ENCODE measurements at regions not wholly inside any gene's neighbourhood (a gene's known extent, or its start where the extent isn't known, plus 50 kb on each side); places are given as distances from the start of the nearest gene placed in this dataset.

DNA sequence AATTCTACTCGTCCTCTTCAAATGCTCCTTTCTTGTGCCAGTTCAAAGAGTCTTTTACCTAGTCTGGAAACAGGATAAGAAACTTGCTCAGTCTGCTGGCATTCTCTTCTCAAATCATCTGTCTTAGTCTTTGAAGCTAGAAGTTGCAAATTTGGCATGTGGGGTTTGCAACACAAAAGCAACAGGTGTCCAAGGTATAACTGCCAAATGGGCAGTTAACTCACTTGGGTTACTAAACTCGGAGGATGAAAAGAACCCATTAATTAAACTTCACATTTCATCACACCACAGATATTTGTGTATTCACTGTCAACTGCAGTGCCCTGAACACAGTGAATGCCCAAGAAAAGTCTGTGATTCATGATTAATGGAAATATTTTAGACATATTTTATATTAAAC, 108.0 kb upstream of the TARS1 start:
- TF ChIP-seq, protein P1, sequence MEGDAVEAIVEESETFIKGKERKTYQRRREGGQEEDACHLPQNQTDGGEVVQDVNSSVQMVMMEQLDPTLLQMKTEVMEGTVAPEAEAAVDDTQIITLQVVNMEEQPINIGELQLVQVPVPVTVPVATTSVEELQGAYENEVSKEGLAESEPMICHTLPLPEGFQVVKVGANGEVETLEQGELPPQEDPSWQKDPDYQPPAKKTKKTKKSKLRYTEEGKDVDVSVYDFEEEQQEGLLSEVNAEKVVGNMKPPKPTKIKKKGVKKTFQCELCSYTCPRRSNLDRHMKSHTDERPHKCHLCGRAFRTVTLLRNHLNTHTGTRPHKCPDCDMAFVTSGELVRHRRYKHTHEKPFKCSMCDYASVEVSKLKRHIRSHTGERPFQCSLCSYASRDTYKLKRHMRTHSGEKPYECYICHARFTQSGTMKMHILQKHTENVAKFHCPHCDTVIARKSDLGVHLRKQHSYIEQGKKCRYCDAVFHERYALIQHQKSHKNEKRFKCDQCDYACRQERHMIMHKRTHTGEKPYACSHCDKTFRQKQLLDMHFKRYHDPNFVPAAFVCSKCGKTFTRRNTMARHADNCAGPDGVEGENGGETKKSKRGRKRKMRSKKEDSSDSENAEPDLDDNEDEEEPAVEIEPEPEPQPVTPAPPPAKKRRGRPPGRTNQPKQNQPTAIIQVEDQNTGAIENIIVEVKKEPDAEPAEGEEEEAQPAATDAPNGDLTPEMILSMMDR (IDR thresholded peaks at IDR 0.05): no peak

- TF ChIP-seq, protein P1 (IDR thresholded peaks at IDR 0.05): no peak
Measured at GRCh38 chr5:33334829-33335228, 105.9 kb upstream of the TARS1 start.

DNA sequence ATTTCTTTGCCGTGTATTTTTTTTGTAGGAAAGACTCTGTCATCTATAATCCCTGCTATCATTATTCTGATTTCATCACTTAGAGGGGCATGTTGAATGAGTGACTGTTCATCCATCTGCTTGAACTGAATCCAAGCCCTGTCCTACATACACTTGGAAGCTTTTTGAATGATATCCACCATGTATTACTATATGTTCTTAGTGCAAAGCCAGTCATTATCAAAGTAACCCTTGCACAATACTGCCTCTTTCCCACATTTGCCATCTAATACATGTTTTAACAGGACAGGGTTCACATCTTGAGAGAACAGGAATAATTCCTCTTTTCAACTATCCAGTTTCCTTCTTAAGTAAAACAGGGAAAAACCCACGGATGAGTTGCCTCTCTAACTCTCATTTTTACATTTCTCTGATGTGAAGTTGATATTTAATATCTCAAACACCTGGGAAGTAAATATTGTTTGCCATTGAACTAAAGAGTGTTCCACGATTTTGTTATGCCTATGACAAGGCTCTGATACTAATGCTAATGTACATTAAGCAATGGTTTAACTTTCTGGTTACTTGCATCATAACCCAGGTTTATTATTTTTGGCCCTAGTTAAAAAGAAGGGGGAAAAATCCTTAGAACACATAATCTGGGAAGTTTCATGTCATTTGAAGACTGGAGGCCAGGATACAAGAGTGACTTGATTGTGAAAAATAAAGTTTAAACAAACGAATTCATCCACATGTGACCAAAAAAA, 103.7 kb upstream of the TARS1 start:
- TF ChIP-seq, protein P1 (IDR thresholded peaks at IDR 0.05): no peak

DNA sequence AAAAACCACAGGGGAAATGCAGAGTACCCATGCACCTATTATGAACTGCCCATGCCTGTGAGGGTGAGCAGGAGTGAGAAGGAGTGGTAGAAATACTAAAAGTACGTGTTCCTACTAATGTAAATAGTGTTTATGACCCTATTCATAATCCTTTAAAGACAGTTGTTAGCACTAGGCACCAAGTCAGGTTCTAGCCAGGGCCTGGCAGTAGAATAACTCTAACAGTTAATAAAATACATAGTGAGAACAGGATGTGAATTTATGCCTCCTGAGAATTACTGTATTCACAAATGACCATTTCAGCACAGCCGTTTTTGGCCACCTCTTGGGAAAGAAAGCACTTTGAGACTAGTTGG, 103.2 kb upstream of the TARS1 start:
- TF ChIP-seq, protein P1 (IDR thresholded peaks at IDR 0.05): no peak

DNA sequence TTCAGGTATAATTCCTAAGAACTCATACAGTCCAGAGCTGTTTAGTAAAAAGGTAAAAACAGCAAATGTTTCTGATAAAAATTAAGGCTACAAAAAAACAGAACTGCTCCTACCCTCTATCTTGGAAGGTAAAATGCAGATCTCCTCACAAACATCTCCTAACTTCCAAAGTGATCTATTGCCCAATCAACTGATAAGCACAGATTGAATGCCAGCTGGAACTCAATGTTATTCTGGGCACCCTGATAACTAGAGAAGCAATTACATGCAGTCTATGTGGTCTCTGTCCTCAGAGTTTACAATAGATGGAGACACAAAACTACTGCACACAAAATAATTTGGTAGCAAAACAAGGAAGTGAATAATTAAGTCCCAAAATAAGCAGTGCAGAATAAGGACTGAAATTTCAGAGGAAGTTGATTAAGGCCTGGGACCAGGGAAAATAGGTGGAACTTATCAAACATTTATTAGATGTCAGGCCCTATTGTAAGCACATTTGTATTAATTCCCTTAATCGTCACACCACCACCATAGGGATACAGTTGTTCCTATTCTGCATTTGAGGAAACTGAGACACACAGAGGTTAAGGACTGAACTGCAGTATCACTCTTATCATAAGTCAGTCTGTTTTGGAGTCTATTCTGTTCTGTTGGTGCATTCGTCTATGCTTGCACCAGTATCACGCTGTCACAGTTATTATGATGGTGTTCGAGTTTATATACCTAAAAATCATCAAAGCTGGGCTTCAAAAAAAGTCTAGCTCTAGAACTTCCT, 102.2 kb upstream of the TARS1 start:
- TF ChIP-seq, protein P1 (IDR thresholded peaks at IDR 0.05): no peak

GRCh38 chr5:33339413-33339812, 101.4 kb upstream of the TARS1 start:
- TF ChIP-seq, protein P1 (IDR thresholded peaks at IDR 0.05): no peak

GRCh38 chr5:33340195-33340594, 100.6 kb upstream of the TARS1 start:
- TF ChIP-seq, protein P1 (IDR thresholded peaks at IDR 0.05): no peak
